C4-2B (cell line): ENCODE measurements at regions not wholly inside any gene's neighbourhood (a gene's known extent, or its start where the extent isn't known, plus 50 kb on each side); places are given as distances from the start of the nearest gene placed in this dataset.

Experiments used
- CTCF ChIP-seq: fragments of 450-650 bp; conservative IDR thresholded peaks from 2 replicates; pipeline ENCODE4 v1.5.1; 2017; ENCODE audit warnings: mild to moderate bottlenecking
- ZFX ChIP-seq: fragments of 450-650 bp; IDR thresholded peaks from 2 replicates; pipeline ENCODE4 v1.6.1; 2017

- TF ChIP-seq CTCF, result no peak
- no peak for TF ChIP-seq ZFX
These were observed 311.6 kb downstream of the QKI start for GRCh38 chr6:163726037-163726695.
